Stomach (tissue), 8 donors: ENCODE measurements at regions not wholly inside any gene's neighbourhood (a gene's known extent, or its start where the extent isn't known, plus 50 kb on each side); places are given as distances from the start of the nearest gene placed in this dataset.
"Not testable (repeated sequence)": the region's sequence is repeated elsewhere in the genome, so short reads cannot be mapped to it uniquely, and the experiment has no call there.

Experiments used
- DNase-seq, 2 donors: peaks; one replicate each; pipeline versions ENCODE4 v3.0.0 to v3.0.0-alpha.2; 2013 to 2019
- H3K27ac ChIP-seq, 5 donors: fragments of 200-600 bp in 4 of 5; sonication (generic) in 4 of 5; one replicate each; pipeline ENCODE4 v1.5.1; 2013 to 2019; ENCODE audit warnings: mild to moderate bottlenecking in 1 of 5, moderate library complexity in 1 of 5
- H3K27me3 ChIP-seq, 3 donors: fragments of 200-600 bp; sonication (generic); one replicate each; pipeline ENCODE4 v1.5.1; 2017 to 2019; ENCODE audit warnings: mixed run types in 1 of 3
- H3K36me3 ChIP-seq, 4 donors: fragments of 200-600 bp; sonication (generic); 1 replicate in 3 of 4; 2 replicates in 1 of 4; pipeline ENCODE4 v1.5.1; 2016 to 2019
- H3K4me1 ChIP-seq, 4 donors: fragments of 200-600 bp; sonication (generic); one replicate each; pipeline ENCODE4 v1.5.1; 2016 to 2019
- H3K4me3 ChIP-seq, 4 donors: fragments of 200-600 bp; sonication (generic) in 3 of 4; one replicate each; pipeline ENCODE4 v1.5.1; 2016 to 2019; ENCODE audit warnings: mild to moderate bottlenecking in 1 of 4
- H3K9me3 ChIP-seq, 4 donors: fragments of 200-600 bp; sonication (generic); one replicate each; pipeline ENCODE4 v1.5.1; 2016 to 2019
- CTCF ChIP-seq, 7 experiments: fragments of 450-650 bp in 4 of 7; fragments of 200-600 bp in 3 of 7; sonication (generic) in 3 of 7; IDR thresholded peaks; one replicate each; pipeline ENCODE4 v1.5.1; 2016 to 2019; ENCODE audit warnings: antibody characterized with exemption in 7 of 7, control low read depth in 2 of 7, mild to moderate bottlenecking in 1 of 7
- EP300 ChIP-seq: sonication (generic); formaldehyde crosslinking; IDR thresholded peaks from one replicate; pipeline ENCODE4 v1.6.1; 2017; ENCODE audit warnings: antibody characterized with exemption
- POLR2A ChIP-seq, 4 donors: fragments of 450-650 bp; IDR thresholded peaks; one replicate each; pipeline ENCODE4 v1.6.1; 2016; ENCODE audit warnings: antibody characterized with exemption in 4 of 4, control low read depth in 2 of 4, mild to moderate bottlenecking in 1 of 4, moderate library complexity in 1 of 4
- POLR2AphosphoS5 ChIP-seq, 3 donors: sonication (generic); formaldehyde crosslinking; IDR thresholded peaks; one replicate each; pipeline ENCODE4 v1.6.1; 2016; ENCODE audit warnings: antibody characterized with exemption in 3 of 3
- WGBS, 5 donors: extraction: QIAGEN DNeasy Blood & Tissue Kit in 3 of 5; methylation state at CpG; one replicate each; pipeline versions ENCODE4 v1.1.5 to v1.1.7; 2013 to 2018; 5-methylcytosine and 5-hydroxymethylcytosine counted together
- intact Hi-C: fragments of 100-400 bp; cut with DNase I; formaldehyde crosslinking; loops from one replicate; pipeline ENCODE4 v1.15.1; 2023; ENCODE audit warnings: low total_unique reads
- donor health status: healthy with polysubstance abuse.
- donor health status: Bipolar disorder and iron deficiency.
- donor health status: healthy.

- TF ChIP-seq CTCF (IDR thresholded peaks at IDR 0.05) (no peak), POLR2AphosphoS5 (IDR thresholded peaks at IDR 0.05) (no peak), EP300 (no peak), POLR2A (IDR thresholded peaks at IDR 0.05) (no peak)
- H3K4me1 ChIP-seq: no peaks in the 10 kb centered on the region
- H3K27ac ChIP-seq: no peak overlapping the region
- WGBS, 5 donors: 33 to 63% (median 51%) methylated on average over 7 of the region's 7 CpGs
- H3K4me3 ChIP-seq: no peak overlapping the region
- no peaks in the 10 kb centered on the region for H3K27me3 ChIP-seq
- intact Hi-C loops: no loop called here
- no peaks in the 10 kb centered on the region for H3K36me3 ChIP-seq
- H3K9me3 ChIP-seq: peaks cover 0 to 8% (median 0%) of the 10 kb centered on the region in 4 donors
- DNase-seq: no peak
These were observed 236.8 kb upstream of the VCX start for GRCh38 chrX:7606039-7606652.

- peaks cover 0 to 8% (median 0%) of the 10 kb centered on the region in 4 donors for H3K9me3 ChIP-seq
- H3K27ac ChIP-seq: no peak overlapping the region
- 88 to 100% (median 93%) methylated on average over 2 of the region's 2 CpGs for WGBS, 5 donors
- H3K4me3 ChIP-seq: no peak overlapping the region
- intact Hi-C loops: no loop called here
- no peak for DNase-seq
- no peaks in the 10 kb centered on the region for H3K4me1 ChIP-seq
- no peak for TF ChIP-seq POLR2A (IDR thresholded peaks at IDR 0.05)
- no peak for TF ChIP-seq EP300
- no peak for TF ChIP-seq POLR2AphosphoS5 (IDR thresholded peaks at IDR 0.05)
- no peak for TF ChIP-seq CTCF (IDR thresholded peaks at IDR 0.05)
- H3K27me3 ChIP-seq: no peaks in the 10 kb centered on the region
- no peaks in the 10 kb centered on the region for H3K36me3 ChIP-seq
These were observed 239.6 kb upstream of the VCX start for GRCh38 chrX:7603387-7603786.

- H3K27me3 ChIP-seq: no peaks in the 10 kb centered on the region
- no peaks in the 10 kb centered on the region for H3K36me3 ChIP-seq
- 47 to 86% (median 68%) methylated on average over 2 of the region's 2 CpGs for WGBS, 5 donors
- H3K27ac ChIP-seq: no peak overlapping the region
- DNase-seq: no peak
- H3K4me1 ChIP-seq: no peaks in the 10 kb centered on the region
- intact Hi-C loops: no loop called here
- no peak for TF ChIP-seq POLR2AphosphoS5 (IDR thresholded peaks at IDR 0.05)
- TF ChIP-seq POLR2A (IDR thresholded peaks at IDR 0.05): no peak
- TF ChIP-seq EP300: no peak
- no peak for TF ChIP-seq CTCF (IDR thresholded peaks at IDR 0.05)
- H3K4me3 ChIP-seq: no peak overlapping the region
- H3K9me3 ChIP-seq: peaks cover 0 to 7% (median 0%) of the 10 kb centered on the region in 4 donors
These were observed 246.1 kb upstream of the VCX start for GRCh38 chrX:7596822-7597221.

GRCh38 chrX:7593370-7593769, 249.6 kb upstream of the VCX start:
- WGBS, 5 donors: 84 to 94% (median 90%) methylated on average over 17 to 28 of the region's 28 CpGs
- intact Hi-C loops, H3K36me3 ChIP-seq, H3K4me3 ChIP-seq, H3K27ac ChIP-seq, H3K4me1 ChIP-seq, H3K27me3 ChIP-seq, H3K9me3 ChIP-seq, DNase-seq: not testable (repeated sequence)

- DNase-seq: peak in 1 of 2 donors; percentile 64
- Histone ChIP-seq H3K27ac (no peak overlapping the region), H3K36me3 (no peaks in the 10 kb centered on the region), H3K4me1 (no peaks in the 10 kb centered on the region), H3K9me3 (no peaks in the 10 kb centered on the region), H3K27me3 (no peaks in the 10 kb centered on the region), H3K4me3 (no peak overlapping the region)
- intact Hi-C loops: no loop called here
- 3 to 9% (median 7%) methylated on average over 2 of the region's 2 CpGs for WGBS, 5 donors
- peak in 4 of 7 experiments; percentile 18 to 45 (median 28) for TF ChIP-seq CTCF (IDR thresholded peaks at IDR 0.05)
- no peak for TF ChIP-seq POLR2A (IDR thresholded peaks at IDR 0.05)
- TF ChIP-seq EP300: no peak
These were observed 256.8 kb upstream of the VCX start for GRCh38 chrX:7586126-7586525.
